Mucosa of stomach (tissue), 1 donor: ENCODE measurements at regions not wholly inside any gene's neighbourhood (a gene's known extent, or its start where the extent isn't known, plus 50 kb on each side); places are given as distances from the start of the nearest gene placed in this dataset.

Source experiments
- H3K27me3 ChIP-seq: one replicate; pipeline ENCODE4 v1.7.0; 2013; ENCODE audit warnings: mild to moderate bottlenecking, low read length; ENCODE audit not compliant: control insufficient read depth, insufficient read depth
- H3K36me3 ChIP-seq: one replicate; pipeline ENCODE4 v1.7.0; 2013; ENCODE audit warnings: low read length; ENCODE audit not compliant: control insufficient read depth, insufficient read depth
- H3K4me1 ChIP-seq: one replicate; pipeline ENCODE4 v1.7.0; 2013; ENCODE audit warnings: mild to moderate bottlenecking, low read length; ENCODE audit not compliant: control insufficient read depth, insufficient read depth
- H3K4me3 ChIP-seq: one replicate; pipeline ENCODE4 v1.7.0; 2013; ENCODE audit warnings: low read length
- H3K9ac ChIP-seq: one replicate; pipeline ENCODE4 v1.7.0; 2013; ENCODE audit warnings: mild to moderate bottlenecking, low read length, moderate library complexity
- H3K9me3 ChIP-seq: one replicate; pipeline ENCODE4 v1.7.0; 2013; ENCODE audit warnings: mild to moderate bottlenecking, low read length, moderate library complexity; ENCODE audit not compliant: control insufficient read depth
- donor health status: Pancreatic carcinoma.

DNA sequence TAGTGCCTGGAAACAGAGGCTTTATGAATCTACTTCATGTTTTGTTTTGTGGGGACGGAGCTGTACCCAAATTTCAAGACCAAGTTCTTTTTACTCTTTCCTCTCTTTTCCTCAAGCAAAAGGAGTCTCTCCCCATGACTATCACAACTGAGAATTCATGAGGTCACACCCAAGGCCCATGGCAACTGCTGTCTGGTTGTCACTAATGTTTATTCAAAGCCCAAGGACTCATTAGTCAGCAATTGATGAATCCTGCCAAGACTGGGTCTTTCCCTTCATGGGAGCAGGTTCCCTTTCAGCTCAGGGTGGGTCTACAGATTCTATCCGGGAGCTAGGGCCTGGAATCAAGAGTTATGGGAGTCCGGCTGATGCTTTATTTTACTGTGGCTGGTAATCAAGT, 441.5 kb upstream of the PCDH20 start:
- Histone ChIP-seq H3K9ac (no peak overlapping the region), H3K4me3 (no peak overlapping the region), H3K9me3 (no peaks in the 10 kb centered on the region), H3K27me3 (no peaks in the 10 kb centered on the region), H3K4me1 (no peaks in the 10 kb centered on the region), H3K36me3 (no peaks in the 10 kb centered on the region)

DNA sequence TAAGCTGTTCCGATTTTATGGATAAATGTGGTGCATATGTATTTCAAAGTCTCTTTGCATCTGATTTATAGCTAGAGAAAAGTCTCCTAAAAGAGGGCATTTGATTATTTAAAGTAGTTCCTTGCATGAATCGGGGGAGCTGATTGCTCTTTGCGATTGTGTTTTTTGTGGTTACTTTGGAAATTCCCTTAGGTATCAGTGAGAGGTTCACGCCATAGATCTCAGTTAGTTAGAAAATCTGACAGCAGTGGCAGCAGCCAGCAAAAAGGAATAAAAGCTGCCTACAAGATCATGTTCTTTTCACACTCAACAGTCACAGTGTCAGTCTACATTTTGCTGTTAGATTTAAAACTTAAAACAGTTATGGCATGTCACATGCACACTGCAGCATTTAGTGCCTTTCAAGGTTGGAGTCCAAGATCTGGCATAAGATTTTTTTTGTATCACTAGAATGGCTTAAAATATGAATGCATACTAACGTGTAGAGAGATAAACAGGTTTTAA, 436.5 kb upstream of the PCDH20 start:
- Histone ChIP-seq H3K4me1 (no peaks in the 10 kb centered on the region), H3K4me3 (no peak overlapping the region), H3K36me3 (no peaks in the 10 kb centered on the region), H3K9ac (no peak overlapping the region), H3K27me3 (no peaks in the 10 kb centered on the region), H3K9me3 (no peaks in the 10 kb centered on the region)

DNA sequence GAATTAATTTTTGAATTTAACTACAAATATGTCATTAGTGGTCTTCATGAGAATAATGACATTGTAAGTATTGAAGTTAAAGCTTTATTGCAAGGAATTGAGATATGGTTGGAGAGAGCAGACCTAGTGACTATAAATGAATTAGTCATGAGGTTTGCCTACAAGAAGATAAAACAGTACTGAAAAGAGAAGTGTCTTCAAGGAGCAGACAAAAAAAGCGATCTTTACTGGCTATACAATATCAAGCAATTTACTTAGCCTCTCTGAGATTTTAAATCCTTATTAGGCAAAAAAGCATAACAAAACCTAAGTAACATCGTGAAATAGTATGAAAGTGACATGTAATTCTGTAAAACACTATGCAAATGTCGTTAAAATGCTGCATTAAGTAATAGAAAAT, 435.1 kb upstream of the PCDH20 start:
- Histone ChIP-seq H3K27me3 (no peaks in the 10 kb centered on the region), H3K4me3 (no peak overlapping the region), H3K9ac (no peak overlapping the region)

DNA sequence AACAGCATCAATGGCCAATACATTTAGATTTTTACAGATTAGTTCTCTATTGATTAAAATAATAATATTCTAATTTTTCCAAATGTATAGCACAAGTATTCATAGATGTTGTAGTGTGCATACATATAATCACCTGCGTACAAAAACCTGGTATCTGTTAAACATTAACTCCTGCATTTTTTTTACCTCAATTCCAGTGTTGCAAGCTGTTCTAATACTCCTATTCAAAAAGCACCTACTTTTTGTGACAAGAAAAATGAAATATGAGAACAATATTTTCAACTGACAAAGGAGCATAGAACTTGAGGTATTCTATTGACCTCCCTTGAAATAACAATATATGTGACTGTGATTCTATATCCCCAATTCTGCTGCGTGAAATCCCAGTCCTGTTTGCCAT, 422.9 kb upstream of the PCDH20 start:
- Histone ChIP-seq H3K9ac (no peak overlapping the region), H3K4me3 (no peak overlapping the region), H3K9me3 (no peaks in the 10 kb centered on the region), H3K36me3 (no peaks in the 10 kb centered on the region), H3K27me3 (no peaks in the 10 kb centered on the region), H3K4me1 (no peaks in the 10 kb centered on the region)

More for the DNA sequence above, 435.1 kb upstream of the PCDH20 start:
- Histone ChIP-seq H3K36me3 (no peaks in the 10 kb centered on the region), H3K9me3 (no peaks in the 10 kb centered on the region), H3K4me1 (no peaks in the 10 kb centered on the region)

DNA sequence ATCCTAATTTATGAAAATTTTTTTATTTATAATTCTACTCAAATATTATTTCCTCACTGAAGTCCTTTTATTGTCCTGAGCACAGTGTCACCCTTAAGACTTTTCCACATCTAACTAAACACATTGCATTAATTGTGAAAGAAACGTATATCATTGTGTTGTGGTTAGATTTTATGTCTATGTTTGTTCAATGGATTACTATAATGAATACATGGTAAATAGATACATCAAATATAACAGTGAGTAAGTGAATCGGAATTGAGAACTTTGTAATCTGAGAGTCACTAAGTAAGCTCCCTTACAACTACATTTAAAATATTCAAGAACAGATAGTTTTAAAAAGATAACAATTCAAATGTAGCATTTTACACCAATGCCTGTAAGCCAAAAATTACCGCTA, 417.6 kb upstream of the PCDH20 start:
- Histone ChIP-seq H3K4me3 (no peak overlapping the region), H3K9ac (no peak overlapping the region), H3K36me3 (no peaks in the 10 kb centered on the region), H3K4me1 (no peaks in the 10 kb centered on the region), H3K9me3 (no peaks in the 10 kb centered on the region), H3K27me3 (no peaks in the 10 kb centered on the region)

DNA sequence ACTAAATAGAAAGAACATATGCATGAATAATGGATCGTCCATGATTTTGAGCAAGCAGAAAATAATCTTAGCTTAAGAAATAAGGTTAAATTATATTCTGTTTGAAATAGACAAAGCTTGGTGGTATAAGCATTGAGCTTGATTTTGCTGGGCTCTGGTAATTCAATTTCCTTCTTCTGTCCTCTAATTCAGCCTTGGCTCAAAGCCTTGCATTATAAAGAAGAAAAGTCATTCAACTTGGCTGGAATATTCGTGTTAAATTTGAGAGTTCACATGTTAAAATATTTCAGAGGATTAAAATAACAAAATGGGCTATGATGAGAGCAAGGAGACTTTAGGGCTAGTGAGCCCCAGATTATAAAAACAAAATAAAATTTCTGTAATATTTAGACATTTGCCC, 415.4 kb upstream of the PCDH20 start:
- H3K4me3 ChIP-seq, result no peak overlapping the region

DNA sequence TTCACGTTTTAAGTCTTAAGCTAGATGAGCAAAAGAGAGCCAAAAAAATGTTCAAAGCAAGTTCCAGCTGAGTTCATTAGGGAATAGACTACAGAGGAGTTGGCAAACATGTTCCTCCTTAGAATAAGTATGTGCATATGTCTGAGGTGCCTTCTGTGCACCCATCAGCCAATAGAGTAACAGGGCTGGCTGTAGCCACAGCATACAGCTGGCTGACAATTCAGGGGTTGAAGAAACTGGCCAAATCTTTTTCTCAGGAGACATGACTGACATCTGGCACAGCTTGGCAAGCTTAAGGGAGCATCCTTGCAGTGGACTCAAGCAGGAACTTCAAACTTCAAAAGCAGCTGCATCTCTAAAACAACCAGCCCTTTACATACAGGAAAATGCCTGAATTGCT, 414.8 kb upstream of the PCDH20 start:
- H3K4me1 ChIP-seq, result no peaks in the 10 kb centered on the region
- H3K9ac ChIP-seq, result no peak overlapping the region
- H3K36me3 ChIP-seq, result no peaks in the 10 kb centered on the region
- H3K4me3 ChIP-seq, result no peak overlapping the region
- H3K9me3 ChIP-seq, result no peaks in the 10 kb centered on the region
- H3K27me3 ChIP-seq, result no peaks in the 10 kb centered on the region

More for the DNA sequence above, 415.4 kb upstream of the PCDH20 start:
- Histone ChIP-seq H3K4me1 (no peaks in the 10 kb centered on the region), H3K27me3 (no peaks in the 10 kb centered on the region), H3K9me3 (no peaks in the 10 kb centered on the region), H3K9ac (no peak overlapping the region), H3K36me3 (no peaks in the 10 kb centered on the region)

DNA sequence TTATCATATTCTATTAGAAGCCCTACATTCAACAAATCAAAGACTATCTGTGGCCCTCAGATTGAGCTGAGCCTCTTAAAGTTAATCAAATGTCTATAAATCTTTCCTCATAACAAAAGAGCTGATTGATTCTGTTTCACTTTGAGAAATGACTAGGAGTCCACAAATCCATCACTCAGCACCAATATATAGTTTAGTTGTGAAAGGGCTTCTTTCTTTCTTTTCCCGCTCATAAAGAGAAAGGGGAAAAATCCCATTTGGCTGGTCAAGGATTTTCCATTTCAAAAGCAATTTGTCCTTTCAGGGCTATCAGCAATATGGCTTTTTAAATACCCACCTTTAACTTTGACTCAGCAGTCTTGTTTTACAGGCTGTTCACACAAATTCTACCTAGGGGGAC, 408.5 kb upstream of the PCDH20 start:
- no peak overlapping the region for H3K4me3 ChIP-seq
- H3K27me3 ChIP-seq, result no peaks in the 10 kb centered on the region
- no peaks in the 10 kb centered on the region for H3K9me3 ChIP-seq
- no peak overlapping the region for H3K9ac ChIP-seq
- H3K36me3 ChIP-seq, result no peaks in the 10 kb centered on the region
- H3K4me1 ChIP-seq, result no peaks in the 10 kb centered on the region

DNA sequence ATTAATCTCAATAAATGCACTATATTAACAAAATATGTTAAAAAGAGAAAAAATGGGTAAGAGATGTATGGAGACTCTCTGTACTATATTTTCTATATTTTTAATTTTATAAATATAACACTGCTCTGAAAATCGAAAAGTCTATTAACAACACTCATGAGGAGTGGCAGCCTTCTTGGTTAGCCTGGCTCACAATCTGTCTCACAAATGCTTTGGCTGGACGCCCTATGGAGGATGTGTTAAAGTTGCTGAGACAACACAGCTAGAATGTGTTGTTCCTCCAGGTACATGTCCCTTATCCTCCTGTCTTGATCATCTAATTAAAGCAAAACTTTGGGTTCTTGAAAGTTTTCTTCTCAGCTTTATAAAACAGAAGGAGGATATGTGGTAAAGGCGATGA, 396.6 kb upstream of the PCDH20 start:
- Histone ChIP-seq H3K9me3 (no peaks in the 10 kb centered on the region), H3K4me1 (no peaks in the 10 kb centered on the region), H3K27me3 (no peaks in the 10 kb centered on the region), H3K9ac (no peak overlapping the region), H3K4me3 (no peak overlapping the region), H3K36me3 (no peaks in the 10 kb centered on the region)

DNA sequence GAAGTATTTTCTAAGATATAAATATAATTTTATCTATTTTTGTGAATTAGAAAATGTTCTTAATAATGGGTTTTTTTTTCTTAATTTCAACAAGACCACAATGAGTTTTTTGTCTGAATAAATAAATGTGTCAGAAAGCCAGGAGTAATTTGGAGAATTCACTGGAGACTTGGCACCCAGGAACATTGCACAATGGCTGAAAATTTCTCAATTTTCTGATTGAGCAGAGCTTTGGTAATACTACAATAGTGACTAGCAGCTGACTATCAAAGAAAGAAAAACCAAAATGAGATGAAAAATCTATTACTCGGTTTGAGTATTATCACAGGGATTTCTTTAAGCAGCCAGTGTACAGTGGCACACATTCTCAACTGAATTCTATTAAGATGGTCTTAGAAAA, 394.4 kb upstream of the PCDH20 start:
- Histone ChIP-seq H3K4me3 (no peak overlapping the region), H3K27me3 (no peaks in the 10 kb centered on the region), H3K9me3 (no peaks in the 10 kb centered on the region), H3K4me1 (no peaks in the 10 kb centered on the region), H3K9ac (no peak overlapping the region), H3K36me3 (no peaks in the 10 kb centered on the region)

DNA sequence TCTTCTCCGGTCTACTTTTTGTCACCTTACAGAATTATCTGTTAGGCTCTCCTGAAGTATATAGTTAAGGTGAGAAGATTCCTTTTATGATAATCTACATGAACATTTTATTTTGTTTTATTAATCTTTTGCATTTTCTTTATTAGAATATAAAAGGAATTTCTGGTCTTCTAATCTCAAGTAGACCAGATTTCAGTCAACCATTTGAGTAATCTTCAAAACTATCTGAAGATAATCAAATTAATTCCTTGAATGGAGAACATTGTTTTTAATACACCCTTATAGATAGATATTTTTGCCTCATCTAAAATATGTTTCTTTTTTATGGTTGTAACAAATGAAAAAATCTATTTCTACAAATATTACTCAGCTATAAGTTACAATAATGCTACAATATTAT, 381.7 kb upstream of the PCDH20 start:
- Histone ChIP-seq H3K36me3 (no peaks in the 10 kb centered on the region), H3K27me3 (no peaks in the 10 kb centered on the region), H3K4me3 (no peak overlapping the region), H3K4me1 (no peaks in the 10 kb centered on the region), H3K9ac (no peak overlapping the region), H3K9me3 (no peaks in the 10 kb centered on the region)

DNA sequence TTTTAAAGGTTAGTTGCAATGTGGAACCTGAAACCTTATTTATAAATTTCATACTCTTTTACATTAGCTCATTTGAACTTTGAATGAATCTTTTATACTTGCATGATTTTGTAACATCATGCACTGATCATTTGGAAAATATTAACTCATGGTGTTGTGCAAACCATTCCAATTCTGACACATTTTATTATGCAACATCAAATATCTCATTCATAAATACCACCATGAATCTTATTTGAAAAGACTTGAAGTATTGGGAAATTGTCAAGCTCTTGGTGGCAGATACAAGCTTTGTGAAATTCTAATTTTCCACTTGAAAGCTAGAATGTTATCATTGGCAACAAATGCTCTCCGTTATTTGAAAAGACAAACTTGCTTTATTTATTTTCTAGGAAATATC, 379.9 kb upstream of the PCDH20 start:
- no peaks in the 10 kb centered on the region for H3K4me1 ChIP-seq
- H3K4me3 ChIP-seq, result no peak overlapping the region
- H3K9ac ChIP-seq, result no peak overlapping the region
- H3K27me3 ChIP-seq, result no peaks in the 10 kb centered on the region
- H3K36me3 ChIP-seq, result no peaks in the 10 kb centered on the region
- no peaks in the 10 kb centered on the region for H3K9me3 ChIP-seq

DNA sequence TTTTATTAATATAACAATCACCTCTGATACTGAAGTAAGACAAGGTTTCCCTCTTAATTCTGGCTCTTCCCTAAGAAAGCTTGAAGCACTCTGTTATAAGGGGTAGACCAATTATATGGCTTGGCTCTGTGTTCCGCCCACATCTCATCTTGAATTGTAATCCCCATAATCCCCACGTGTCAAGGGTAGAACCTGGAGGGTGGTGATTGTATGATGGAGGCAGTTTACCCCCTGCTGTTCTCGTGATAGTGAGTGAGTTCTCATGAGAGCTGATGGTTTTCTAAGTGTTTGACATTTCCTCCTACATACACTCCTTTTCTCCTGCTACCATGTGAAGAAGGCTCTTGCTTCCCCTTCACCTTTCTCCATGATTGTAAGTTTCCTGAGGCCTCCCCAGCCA, 363.8 kb upstream of the PCDH20 start:
- H3K9ac ChIP-seq, result no peak overlapping the region
- H3K9me3 ChIP-seq, result no peaks in the 10 kb centered on the region
- H3K27me3 ChIP-seq, result no peaks in the 10 kb centered on the region
- no peak overlapping the region for H3K4me3 ChIP-seq
- no peaks in the 10 kb centered on the region for H3K36me3 ChIP-seq
- H3K4me1 ChIP-seq, result no peaks in the 10 kb centered on the region
